Muscle layer of duodenum (tissue), 2 donors: ENCODE measurements at regions not wholly inside any gene's neighbourhood (a gene's known extent, or its start where the extent isn't known, plus 50 kb on each side); places are given as distances from the start of the nearest gene placed in this dataset.

Source experiments
- H3K27ac ChIP-seq: one replicate; pipeline ENCODE4 v1.7.0; 2013; ENCODE audit warnings: mild to moderate bottlenecking, low read length
- H3K27me3 ChIP-seq: one replicate; pipeline ENCODE4 v1.7.0; 2013; ENCODE audit warnings: low read depth, mild to moderate bottlenecking, control low read depth, low read length
- H3K36me3 ChIP-seq, 2 donors: one replicate each; pipeline ENCODE4 v1.7.0; 2013; ENCODE audit warnings: low read length in 2 of 2, control low read depth in 1 of 2, mild to moderate bottlenecking in 1 of 2; ENCODE audit not compliant: insufficient read depth in 2 of 2, control insufficient read depth in 1 of 2
- H3K4me1 ChIP-seq, 2 donors: one replicate each; pipeline ENCODE4 v1.7.0; 2013; ENCODE audit warnings: low read length in 2 of 2, mild to moderate bottlenecking in 2 of 2, control low read depth in 1 of 2, moderate library complexity in 1 of 2; ENCODE audit not compliant: insufficient read depth in 2 of 2, control insufficient read depth in 1 of 2
- H3K4me3 ChIP-seq, 2 donors: one replicate each; pipeline ENCODE4 v1.7.0; 2013; ENCODE audit warnings: low read length in 2 of 2, low read depth in 1 of 2, mild to moderate bottlenecking in 1 of 2
- H3K9me3 ChIP-seq, 2 donors: one replicate each; pipeline ENCODE4 v1.7.0; 2013; ENCODE audit warnings: low read length in 2 of 2, control low read depth in 1 of 2, mild to moderate bottlenecking in 1 of 2; ENCODE audit not compliant: control insufficient read depth in 1 of 2
- donor health status: healthy.

DNA sequence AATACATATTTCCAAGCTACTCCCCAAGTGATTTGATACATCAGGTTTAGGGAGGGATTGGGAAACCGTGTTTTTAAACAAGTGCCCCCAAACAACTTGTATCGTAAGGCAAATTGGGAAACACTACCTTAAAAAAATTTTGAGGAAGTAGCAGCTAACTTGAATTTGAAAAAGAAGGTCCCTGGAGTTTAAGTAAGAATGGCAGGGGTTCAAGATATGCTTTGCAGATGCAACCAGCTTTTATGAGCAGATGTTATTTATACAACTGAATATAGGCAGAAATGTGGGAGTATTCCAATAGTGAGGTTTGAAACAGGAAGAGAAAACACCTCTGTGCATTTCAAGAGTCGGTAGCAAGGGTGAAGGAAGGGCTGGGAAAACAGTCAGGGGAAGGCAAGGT is 139.6 kb downstream of the IL20RB start:
- H3K4me1 ChIP-seq: no peaks in the 10 kb centered on the region
- H3K27me3 ChIP-seq: no peaks in the 10 kb centered on the region

GRCh38 chr3:137097852-137098251 is 140.1 kb downstream of the IL20RB start:
- no peaks in the 10 kb centered on the region for H3K27me3 ChIP-seq

More for the DNA sequence above, 139.6 kb downstream of the IL20RB start:
- H3K36me3 ChIP-seq: no peaks in the 10 kb centered on the region
- H3K27ac ChIP-seq: no peak overlapping the region
- peaks cover 0 to 2% of the 10 kb centered on the region in 2 donors for H3K9me3 ChIP-seq
- H3K4me3 ChIP-seq: no peak overlapping the region

GRCh38 chr3:137099364-137100219 is 141.8 kb downstream of the IL20RB start:
- peaks cover 0 to 2% of the 10 kb centered on the region in 2 donors for H3K9me3 ChIP-seq
- no peak overlapping the region for H3K27ac ChIP-seq
- H3K36me3 ChIP-seq: no peaks in the 10 kb centered on the region
- H3K27me3 ChIP-seq: no peaks in the 10 kb centered on the region
- no peak overlapping the region for H3K4me3 ChIP-seq
- no peaks in the 10 kb centered on the region for H3K4me1 ChIP-seq

More at GRCh38 chr3:137097852-137098251, 140.1 kb downstream of the IL20RB start:
- H3K36me3 ChIP-seq: no peaks in the 10 kb centered on the region
- peaks cover 0 to 2% of the 10 kb centered on the region in 2 donors for H3K9me3 ChIP-seq
- no peak overlapping the region for H3K27ac ChIP-seq
- H3K4me3 ChIP-seq: no peak overlapping the region
- no peaks in the 10 kb centered on the region for H3K4me1 ChIP-seq

DNA sequence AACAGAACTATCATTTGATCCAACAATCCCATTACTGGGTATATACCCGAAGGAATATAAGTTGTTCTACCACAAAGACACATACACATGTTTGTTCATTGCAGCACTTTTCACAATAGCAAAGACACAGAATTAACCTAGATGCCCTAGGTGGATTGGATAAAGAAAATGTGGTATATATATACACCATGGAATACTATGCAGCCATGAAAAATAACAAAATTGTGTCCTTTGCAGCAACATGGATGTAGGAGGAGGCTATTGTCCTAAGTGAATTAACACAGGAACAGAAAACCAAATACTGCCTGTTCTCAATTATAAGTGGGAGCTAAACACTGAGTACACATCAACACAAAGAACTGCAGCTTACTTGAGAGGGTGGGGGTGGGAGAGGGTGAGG is 142.5 kb downstream of the IL20RB start:
- no peak overlapping the region for H3K27ac ChIP-seq
- H3K4me1 ChIP-seq: no peaks in the 10 kb centered on the region
- no peaks in the 10 kb centered on the region for H3K36me3 ChIP-seq
- H3K9me3 ChIP-seq: peaks cover 0 to 2% of the 10 kb centered on the region in 2 donors
- H3K27me3 ChIP-seq: no peaks in the 10 kb centered on the region
- H3K4me3 ChIP-seq: no peak overlapping the region

GRCh38 chr3:137103739-137104138 is 146.0 kb downstream of the IL20RB start:
- Histone ChIP-seq H3K4me1 (peaks cover 0 to 3% of the 10 kb centered on the region in 2 donors), H3K4me3 (no peak overlapping the region), H3K27ac (no peak overlapping the region), H3K36me3 (no peaks in the 10 kb centered on the region), H3K27me3 (no peaks in the 10 kb centered on the region), H3K9me3 (peaks cover 0 to 2% of the 10 kb centered on the region in 2 donors)

GRCh38 chr3:137105277-137105977 is 147.6 kb downstream of the IL20RB start:
- Histone ChIP-seq H3K9me3 (peaks cover 0 to under 1% of the 10 kb centered on the region in 2 donors), H3K27ac (no peak overlapping the region), H3K4me3 (no peak overlapping the region), H3K36me3 (no peaks in the 10 kb centered on the region), H3K4me1 (peaks cover 0 to 3% of the 10 kb centered on the region in 2 donors), H3K27me3 (no peaks in the 10 kb centered on the region)

GRCh38 chr3:137106612-137107240 is 148.9 kb downstream of the IL20RB start:
- peaks cover 0 to 3% of the 10 kb centered on the region in 2 donors for H3K4me1 ChIP-seq
- H3K36me3 ChIP-seq: no peaks in the 10 kb centered on the region
- H3K9me3 ChIP-seq: no peaks in the 10 kb centered on the region

GRCh38 chr3:137108699-137109440 is 151.1 kb downstream of the IL20RB start:
- H3K9me3 ChIP-seq: no peaks in the 10 kb centered on the region
- H3K27me3 ChIP-seq: no peaks in the 10 kb centered on the region
- peaks cover 0 to 3% of the 10 kb centered on the region in 2 donors for H3K4me1 ChIP-seq
- no peak overlapping the region for H3K4me3 ChIP-seq
- H3K36me3 ChIP-seq: no peaks in the 10 kb centered on the region
- no peak overlapping the region for H3K27ac ChIP-seq

More at GRCh38 chr3:137106612-137107240, 148.9 kb downstream of the IL20RB start:
- Histone ChIP-seq H3K27ac (no peak overlapping the region), H3K27me3 (no peaks in the 10 kb centered on the region), H3K4me3 (no peak overlapping the region)

DNA sequence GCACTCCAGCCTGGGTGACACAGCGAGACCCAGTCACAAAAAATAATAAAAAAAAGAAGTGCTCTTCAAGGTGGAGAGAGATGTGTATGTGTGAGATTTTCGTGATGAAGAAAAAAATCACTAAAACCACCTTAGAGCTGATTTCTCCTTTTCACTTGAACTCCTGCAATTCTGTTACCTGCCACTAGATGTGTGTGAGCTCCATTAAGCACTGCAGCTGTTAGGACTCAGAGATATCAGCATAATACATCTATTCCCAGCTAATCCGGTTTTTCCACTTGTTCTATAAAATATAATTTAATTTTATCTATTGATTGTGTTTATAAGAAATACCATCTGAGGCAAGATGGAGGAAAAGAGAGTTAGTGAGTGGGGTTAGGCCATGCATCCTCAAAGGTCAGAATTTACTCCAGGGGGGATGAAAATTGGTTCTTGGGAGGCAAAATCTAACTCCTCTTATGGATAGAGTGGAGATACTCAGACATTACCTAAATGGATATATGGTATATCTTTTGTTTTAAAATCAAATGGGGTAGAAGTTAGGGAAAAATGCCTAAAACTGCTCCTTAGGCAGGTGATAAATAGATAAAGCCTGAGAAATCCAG is 152.7 kb downstream of the IL20RB start:
- H3K9me3 ChIP-seq: no peaks in the 10 kb centered on the region
- no peak overlapping the region for H3K4me3 ChIP-seq
- no peak overlapping the region for H3K27ac ChIP-seq
- peaks cover 0 to 3% of the 10 kb centered on the region in 2 donors for H3K4me1 ChIP-seq
- no peaks in the 10 kb centered on the region for H3K27me3 ChIP-seq
- H3K36me3 ChIP-seq: no peaks in the 10 kb centered on the region

- peaks cover 0 to 3% of the 10 kb centered on the region in 2 donors for H3K4me1 ChIP-seq
- no peak overlapping the region for H3K27ac ChIP-seq
- H3K9me3 ChIP-seq: no peaks in the 10 kb centered on the region
- H3K36me3 ChIP-seq: no peaks in the 10 kb centered on the region
- no peaks in the 10 kb centered on the region for H3K27me3 ChIP-seq
- H3K4me3 ChIP-seq: no peak overlapping the region
Observed at GRCh38 chr3:137111497-137111896, 153.7 kb downstream of the IL20RB start.
